ENCODE measurements at regions not wholly inside any gene's neighbourhood (a gene's known extent, or its start where the extent isn't known, plus 50 kb on each side); places are given as distances from the start of the nearest gene placed in this dataset.

DNA sequence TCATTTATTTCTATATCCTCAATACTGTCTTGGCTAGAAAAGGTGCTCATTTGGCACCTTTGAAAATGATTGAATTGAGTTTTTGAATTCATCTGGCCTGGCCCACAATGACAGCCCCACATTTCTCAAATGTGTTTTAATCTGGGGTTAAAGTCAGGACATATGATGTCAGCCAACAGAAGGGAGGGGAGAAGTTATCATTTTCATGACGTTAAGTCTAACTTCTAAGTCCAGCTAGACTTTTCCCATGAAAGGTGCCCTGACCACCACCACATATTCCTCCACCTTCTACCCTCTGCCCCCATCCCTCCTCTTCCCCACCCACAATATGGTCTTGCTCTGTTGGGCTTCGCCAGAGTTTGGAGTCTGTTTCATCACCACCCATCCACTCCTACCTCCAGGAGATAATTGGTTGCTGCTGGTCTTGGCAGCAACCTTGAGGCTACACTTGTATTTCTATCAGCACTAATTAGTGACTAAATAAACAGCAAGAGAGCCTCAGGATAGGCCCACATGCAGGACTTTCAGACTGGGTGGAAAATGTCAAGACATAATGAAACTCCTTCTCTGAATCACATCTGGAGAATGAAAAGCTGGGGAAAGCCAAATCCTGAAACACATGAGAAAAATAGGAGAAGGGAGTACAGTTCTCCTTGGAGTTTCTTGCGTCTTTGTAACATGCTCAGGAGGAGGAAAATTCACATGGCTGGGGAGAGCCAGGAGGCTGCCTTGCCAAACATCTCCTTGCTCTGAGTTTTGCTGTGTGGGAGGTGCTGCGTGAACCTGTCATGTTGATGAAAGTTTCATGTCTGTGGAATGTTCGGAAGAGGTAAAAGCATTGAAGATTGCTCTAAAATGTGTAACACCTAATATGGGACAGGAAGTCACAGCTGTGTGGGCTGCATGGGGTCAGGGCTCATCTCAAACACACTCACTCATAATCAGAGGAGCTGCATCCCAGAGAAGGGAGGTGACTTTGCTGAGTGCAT is 544.7 kb upstream of the KLF4 start:
- TF ChIP-seq ZNF292 (tag by site-specific recombination; IDR thresholded peaks at IDR 0.05; ENCODE audit: borderline replicate concordance, low read depth) (no peak), ZNF138 (tag by site-specific recombination; IDR thresholded peaks at IDR 0.05; ENCODE audit: borderline replicate concordance) (no peak), YY1 (tag by site-specific recombination; IDR thresholded peaks at IDR 0.05) (no peak), ZBTB8A (tag by site-specific recombination; IDR thresholded peaks at IDR 0.05) (no peak), ZNF311 (tag by site-specific recombination; IDR thresholded peaks at IDR 0.05; ENCODE audit: borderline replicate concordance) (no peak), ZNF747 (tag by site-specific recombination; IDR thresholded peaks at IDR 0.05) (no peak)
